DOHH2 (cell line): ENCODE measurements at regions not wholly inside any gene's neighbourhood (a gene's known extent, or its start where the extent isn't known, plus 50 kb on each side); places are given as distances from the start of the nearest gene placed in this dataset.

Experiments used
- H3F3A ChIP-seq: fragments of 200-600 bp; sonication (generic), shearing (Covaris generic); 2 replicates; pipeline ENCODE4 v1.6.0; 2016; ENCODE audit warnings: antibody characterized with exemption, mild to moderate bottlenecking; ENCODE audit not compliant: control insufficient read depth, insufficient read depth
- H3K27ac ChIP-seq: fragments of 200-600 bp; sonication (generic); 2 replicates; pipeline ENCODE4 v1.5.1; 2014; ENCODE audit warnings: low read depth, mild to moderate bottlenecking, low read length, moderate library complexity
- H3K27me3 ChIP-seq: fragments of 200-600 bp; sonication (generic); 2 replicates; pipeline ENCODE4 v1.6.1; 2014; ENCODE audit warnings: mild to moderate bottlenecking, low read length, mixed read lengths; ENCODE audit not compliant: control insufficient read depth
- H3K36me3 ChIP-seq: fragments of 200-600 bp; sonication (generic); 2 replicates; pipeline ENCODE4 v1.6.1; 2014; ENCODE audit warnings: mild to moderate bottlenecking, low read length, moderate library complexity, mixed read lengths; ENCODE audit not compliant: control insufficient read depth
- H3K4me1 ChIP-seq: fragments of 200-600 bp; sonication (generic); 2 replicates; pipeline ENCODE4 v1.6.1; 2014; ENCODE audit warnings: mild to moderate bottlenecking, low read length, mixed read lengths; ENCODE audit not compliant: control insufficient read depth
- H3K4me2 ChIP-seq: fragments of 200-600 bp; sonication (generic); 2 replicates; pipeline ENCODE4 v1.6.0; 2014; ENCODE audit warnings: mild to moderate bottlenecking, low read length, moderate library complexity
- H3K4me3 ChIP-seq: fragments of 200-600 bp; sonication (generic); 2 replicates; pipeline ENCODE4 v1.5.1; 2014; ENCODE audit warnings: mild to moderate bottlenecking, low read length, mixed read lengths
- H3K79me2 ChIP-seq: fragments of 200-600 bp; sonication (generic); 2 replicates; pipeline ENCODE4 v1.6.1; 2014; ENCODE audit warnings: mild to moderate bottlenecking, low read length, mixed read lengths; ENCODE audit not compliant: control insufficient read depth
- H3K9me2 ChIP-seq: fragments of 200-600 bp; sonication (generic); replicated peaks from 2 replicates; pipeline ENCODE4 v1.6.1; 2014; ENCODE audit warnings: mild to moderate bottlenecking, low read length, mixed read lengths; ENCODE audit not compliant: control insufficient read depth
- H3K9me3 ChIP-seq: fragments of 200-600 bp; sonication (generic); 2 replicates; pipeline ENCODE4 v1.6.1; 2014; ENCODE audit warnings: antibody characterized with exemption, low read length, mixed read lengths; ENCODE audit not compliant: control insufficient read depth, insufficient read depth
- H4K20me1 ChIP-seq: fragments of 200-600 bp; sonication (generic); 2 replicates; pipeline ENCODE4 v1.6.0; 2014; ENCODE audit warnings: low read depth, mild to moderate bottlenecking, antibody characterized with exemption, low read length, moderate library complexity; ENCODE audit not compliant: control insufficient read depth, insufficient read depth
- CTCF ChIP-seq: fragments of 200-600 bp; sonication (generic); IDR thresholded peaks from one replicate; pipeline ENCODE4 v1.5.1; 2014; ENCODE audit warnings: antibody characterized with exemption, mild to moderate bottlenecking, low read depth, low read length; ENCODE audit not compliant: poor library complexity, severe bottlenecking
- EZH2phosphoT487 ChIP-seq: fragments of 200-600 bp; sonication (generic); IDR thresholded peaks from 2 replicates; pipeline ENCODE4 v1.6.1; 2017; ENCODE audit warnings: borderline replicate concordance, mild to moderate bottlenecking, antibody characterized with exemption, low read length, moderate library complexity, mixed read lengths

GRCh38 chr9:79151791-79152190 is 420.0 kb upstream of the TLE4 start:
- Histone ChIP-seq H3K79me2 (no peaks in the 10 kb centered on the region), H3K36me3 (no peaks in the 10 kb centered on the region), H3K9me2 (no peaks in the 10 kb centered on the region), H3K27ac (no peak overlapping the region), H3K9me3 (no peaks in the 10 kb centered on the region), H3K27me3 (no peaks in the 10 kb centered on the region), H3K4me2 (no peak overlapping the region), H4K20me1 (no peaks in the 10 kb centered on the region), H3K4me3 (no peak overlapping the region), H3K4me1 (peaks cover 7% of the 10 kb centered on the region), H3F3A (no peaks in the 10 kb centered on the region)
- TF ChIP-seq CTCF (no peak), EZH2phosphoT487 (no peak)

GRCh38 chr9:79152306-79152705 is 419.5 kb upstream of the TLE4 start:
- Histone ChIP-seq H3K9me2 (no peaks in the 10 kb centered on the region), H3K27me3 (no peaks in the 10 kb centered on the region), H4K20me1 (no peaks in the 10 kb centered on the region), H3F3A (no peaks in the 10 kb centered on the region), H3K27ac (no peak overlapping the region), H3K4me3 (no peak overlapping the region), H3K4me2 (no peak overlapping the region), H3K4me1 (peaks cover 7% of the 10 kb centered on the region), H3K79me2 (no peaks in the 10 kb centered on the region), H3K9me3 (no peaks in the 10 kb centered on the region), H3K36me3 (no peaks in the 10 kb centered on the region)
- TF ChIP-seq CTCF: no peak
- no peak for TF ChIP-seq EZH2phosphoT487

- no peak for TF ChIP-seq CTCF
- no peak for TF ChIP-seq EZH2phosphoT487
- no peaks in the 10 kb centered on the region for H3F3A ChIP-seq
- H3K4me1 ChIP-seq: peaks cover 2% of the 10 kb centered on the region
- no peaks in the 10 kb centered on the region for H3K27me3 ChIP-seq
- H3K9me3 ChIP-seq: no peaks in the 10 kb centered on the region
- no peak overlapping the region for H3K4me2 ChIP-seq
- H3K36me3 ChIP-seq: no peaks in the 10 kb centered on the region
- no peaks in the 10 kb centered on the region for H3K9me2 ChIP-seq
- H3K79me2 ChIP-seq: no peaks in the 10 kb centered on the region
- no peak overlapping the region for H3K4me3 ChIP-seq
- H3K27ac ChIP-seq: no peak overlapping the region
- no peaks in the 10 kb centered on the region for H4K20me1 ChIP-seq
Observed at GRCh38 chr9:79154806-79155205, 417.0 kb upstream of the TLE4 start.

- Histone ChIP-seq H3K36me3 (no peaks in the 10 kb centered on the region), H3K4me3 (no peak overlapping the region), H3K27ac (no peak overlapping the region), H3K9me3 (no peaks in the 10 kb centered on the region), H3K4me2 (no peak overlapping the region), H3K79me2 (no peaks in the 10 kb centered on the region), H3K4me1 (no peaks in the 10 kb centered on the region), H3K27me3 (no peaks in the 10 kb centered on the region), H3F3A (no peaks in the 10 kb centered on the region), H4K20me1 (no peaks in the 10 kb centered on the region), H3K9me2 (no peaks in the 10 kb centered on the region)
- TF ChIP-seq CTCF: peak; percentile 12
- no peak for TF ChIP-seq EZH2phosphoT487
Observed at GRCh38 chr9:79155308-79155707, 416.5 kb upstream of the TLE4 start.
